CD4-positive, CD25-positive, alpha-beta regulatory T cell (primary cell): ENCODE measurements at regions not wholly inside any gene's neighbourhood (a gene's known extent, or its start where the extent isn't known, plus 50 kb on each side); places are given as distances from the start of the nearest gene placed in this dataset.

Experiments
- ATAC-seq, 2 donors: fragments of 150-1000 bp; cut with Tn5 transposase; one replicate each; pipeline ENCODE4 v1.10.0; 2021; ENCODE audit warnings: low read depth in 2 of 2, moderate number of reproducible peaks in 2 of 2, moderate library complexity in 1 of 2
- DNase-seq, 3 donors: peaks; one replicate each; pipeline versions ENCODE4 v3.0.0 to v3.0.0-alpha.2; 2012 to 2022; ENCODE audit warnings: mixed read lengths in 1 of 3
- H3K27ac ChIP-seq: one replicate; pipeline ENCODE4 v1.7.0; 2013; ENCODE audit warnings: mild to moderate bottlenecking, low read length; ENCODE audit not compliant: insufficient read depth, poor library complexity, severe bottlenecking
- H3K27me3 ChIP-seq: one replicate; pipeline ENCODE4 v1.7.0; 2013; ENCODE audit warnings: low read length; ENCODE audit not compliant: control insufficient read depth, insufficient read depth
- H3K36me3 ChIP-seq: one replicate; pipeline ENCODE4 v1.7.0; 2013; ENCODE audit warnings: mild to moderate bottlenecking, low read length, moderate library complexity; ENCODE audit not compliant: control insufficient read depth, insufficient read depth
- H3K4me1 ChIP-seq: 2 replicates; pipeline ENCODE4 v1.7.0; 2013; ENCODE audit warnings: mild to moderate bottlenecking, low read length; ENCODE audit not compliant: insufficient read depth, control insufficient read depth, poor library complexity, severe bottlenecking
- H3K4me3 ChIP-seq: one replicate; pipeline ENCODE4 v1.7.0; 2013; ENCODE audit warnings: low read depth, mild to moderate bottlenecking, low read length, moderate library complexity
- H3K9me3 ChIP-seq, 2 experiments: 1 replicate in 1 of 2; 2 replicates in 1 of 2; pipeline ENCODE4 v1.7.0; 2013; ENCODE audit warnings: low read length in 2 of 2, mild to moderate bottlenecking in 1 of 2, moderate library complexity in 1 of 2; ENCODE audit not compliant: control insufficient read depth in 2 of 2
- H3K27ac Mint-ChIP-seq, 3 donors: one replicate each; pipeline ENCODE4 v1.8.0; 2020 to 2022; ENCODE audit warnings: mild to moderate bottlenecking in 3 of 3, mixed read lengths in 3 of 3, moderate library complexity in 2 of 3
- H3K27me3 Mint-ChIP-seq: one replicate; pipeline ENCODE4 v1.8.0; 2022; ENCODE audit warnings: mild to moderate bottlenecking, mixed read lengths
- H3K36me3 Mint-ChIP-seq: one replicate; pipeline ENCODE4 v1.8.0; 2020; ENCODE audit warnings: mixed read lengths
- H3K4me1 Mint-ChIP-seq, 4 donors: one replicate each; pipeline ENCODE4 v1.8.0; 2020 to 2022; ENCODE audit warnings: mixed read lengths in 4 of 4, mild to moderate bottlenecking in 1 of 4
- H3K4me3 Mint-ChIP-seq, 4 donors: one replicate each; pipeline ENCODE4 v1.8.0; 2020 to 2022; ENCODE audit warnings: mild to moderate bottlenecking in 4 of 4, mixed read lengths in 4 of 4, moderate library complexity in 3 of 4
- H3K9me3 Mint-ChIP-seq, 7 donors: one replicate each; pipeline ENCODE4 v1.8.0; 2020 to 2022; ENCODE audit warnings: mixed read lengths in 7 of 7, mild to moderate bottlenecking in 3 of 7, moderate library complexity in 2 of 7

DNA sequence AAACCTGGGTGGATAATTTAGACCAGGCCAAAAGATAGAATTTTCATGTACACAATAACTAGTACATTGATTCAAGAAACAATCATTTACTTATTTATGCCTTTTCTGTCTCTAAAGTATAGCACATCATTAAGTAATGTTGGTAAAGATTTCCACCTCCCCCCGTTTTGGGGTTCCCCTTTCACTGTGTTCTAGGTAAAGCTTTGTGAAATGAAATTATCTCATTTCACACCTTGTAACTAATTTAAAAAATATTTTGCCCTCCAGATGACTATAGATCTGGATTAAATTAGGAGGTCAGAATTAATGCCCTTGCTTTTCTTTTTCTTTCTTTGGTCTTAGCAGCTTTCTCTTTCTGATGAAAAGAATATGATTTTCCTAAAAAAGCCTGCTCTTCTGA lies 328.5 kb upstream of the TBC1D5 start:
- Mint-ChIP-seq H3K27me3 (peaks cover 7% of the 10 kb centered on the region), H3K36me3 (no peaks in the 10 kb centered on the region), H3K27ac (no peak overlapping the region), H3K9me3 (no peaks in the 10 kb centered on the region), H3K4me3 (no peak overlapping the region), H3K4me1 (no peaks in the 10 kb centered on the region)
- Histone ChIP-seq H3K4me3 (no peak overlapping the region), H3K9me3 (no peaks in the 10 kb centered on the region), H3K27me3 (no peaks in the 10 kb centered on the region), H3K4me1 (no peaks in the 10 kb centered on the region), H3K27ac (no peak overlapping the region), H3K36me3 (no peaks in the 10 kb centered on the region)
- ATAC-seq: no peak
- DNase-seq: no peak

- H3K27me3 ChIP-seq: no peaks in the 10 kb centered on the region
- no peaks in the 10 kb centered on the region for H3K36me3 ChIP-seq
- Mint-ChIP-seq H3K36me3 (no peaks in the 10 kb centered on the region), H3K27me3 (peaks cover 7% of the 10 kb centered on the region), H3K27ac (no peak overlapping the region), H3K9me3 (no peaks in the 10 kb centered on the region), H3K4me1 (no peaks in the 10 kb centered on the region), H3K4me3 (no peak overlapping the region)
- H3K9me3 ChIP-seq: no peaks in the 10 kb centered on the region
- DNase-seq (no peak), ATAC-seq (no peak)
- no peak overlapping the region for H3K4me3 ChIP-seq
- no peak overlapping the region for H3K27ac ChIP-seq
- no peaks in the 10 kb centered on the region for H3K4me1 ChIP-seq
Measured at GRCh38 chr3:18070231-18070630, 327.8 kb upstream of the TBC1D5 start.

DNA sequence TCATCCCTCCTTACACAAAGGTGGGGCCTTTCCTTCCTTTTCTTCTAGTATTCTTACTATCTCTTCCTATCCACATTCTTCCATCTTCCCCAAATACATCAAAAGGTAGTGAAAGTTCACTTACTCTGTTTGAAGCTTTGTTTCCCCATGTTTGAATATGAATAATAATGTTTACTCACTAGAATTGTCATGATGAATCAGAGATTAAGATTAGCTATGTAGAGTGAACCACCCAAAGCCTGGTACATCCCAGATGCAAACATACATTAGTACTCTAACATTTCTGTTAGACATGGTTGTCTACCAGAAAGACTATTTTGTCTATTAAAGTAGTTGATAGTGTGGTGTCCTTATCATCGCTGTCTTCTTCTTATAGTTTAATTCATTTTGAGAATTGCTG lies 327.1 kb upstream of the TBC1D5 start:
- no peaks in the 10 kb centered on the region for H3K36me3 Mint-ChIP-seq
- H3K4me3 Mint-ChIP-seq: no peak overlapping the region
- Histone ChIP-seq H3K27me3 (no peaks in the 10 kb centered on the region), H3K4me1 (no peaks in the 10 kb centered on the region), H3K36me3 (no peaks in the 10 kb centered on the region), H3K4me3 (no peak overlapping the region), H3K9me3 (no peaks in the 10 kb centered on the region), H3K27ac (no peak overlapping the region)
- no peak overlapping the region for H3K27ac Mint-ChIP-seq
- no peaks in the 10 kb centered on the region for H3K4me1 Mint-ChIP-seq
- DNase-seq (no peak), ATAC-seq (no peak)
- H3K9me3 Mint-ChIP-seq: no peaks in the 10 kb centered on the region
- H3K27me3 Mint-ChIP-seq: peaks cover 7% of the 10 kb centered on the region

- no peaks in the 10 kb centered on the region for H3K9me3 ChIP-seq
- DNase-seq: no peak
- Mint-ChIP-seq H3K27ac (no peak overlapping the region), H3K9me3 (peaks cover 0 to 3% (median 0%) of the 10 kb centered on the region in 7 donors), H3K27me3 (peaks cover 6% of the 10 kb centered on the region), H3K4me3 (no peak overlapping the region), H3K36me3 (no peaks in the 10 kb centered on the region), H3K4me1 (no peaks in the 10 kb centered on the region)
- H3K4me3 ChIP-seq: no peak overlapping the region
- no peaks in the 10 kb centered on the region for H3K36me3 ChIP-seq
- no peak overlapping the region for H3K27ac ChIP-seq
- H3K4me1 ChIP-seq: no peaks in the 10 kb centered on the region
- no peak for ATAC-seq
- H3K27me3 ChIP-seq: no peaks in the 10 kb centered on the region
Measured at GRCh38 chr3:18066899-18067582, 324.6 kb upstream of the TBC1D5 start.

GRCh38 chr3:18064586-18064985 lies 322.2 kb upstream of the TBC1D5 start:
- Histone ChIP-seq H3K27me3 (peaks cover 2% of the 10 kb centered on the region), H3K4me1 (no peaks in the 10 kb centered on the region), H3K27ac (no peak overlapping the region), H3K36me3 (no peaks in the 10 kb centered on the region), H3K9me3 (no peaks in the 10 kb centered on the region), H3K4me3 (no peak overlapping the region)
- ATAC-seq (no peak), DNase-seq (no peak)
- peaks cover 0 to 3% (median 0%) of the 10 kb centered on the region in 7 donors for H3K9me3 Mint-ChIP-seq
- no peak overlapping the region for H3K4me3 Mint-ChIP-seq
- no peaks in the 10 kb centered on the region for H3K36me3 Mint-ChIP-seq
- H3K27me3 Mint-ChIP-seq: peaks cover 6% of the 10 kb centered on the region
- no peak overlapping the region for H3K27ac Mint-ChIP-seq
- H3K4me1 Mint-ChIP-seq: no peaks in the 10 kb centered on the region

DNA sequence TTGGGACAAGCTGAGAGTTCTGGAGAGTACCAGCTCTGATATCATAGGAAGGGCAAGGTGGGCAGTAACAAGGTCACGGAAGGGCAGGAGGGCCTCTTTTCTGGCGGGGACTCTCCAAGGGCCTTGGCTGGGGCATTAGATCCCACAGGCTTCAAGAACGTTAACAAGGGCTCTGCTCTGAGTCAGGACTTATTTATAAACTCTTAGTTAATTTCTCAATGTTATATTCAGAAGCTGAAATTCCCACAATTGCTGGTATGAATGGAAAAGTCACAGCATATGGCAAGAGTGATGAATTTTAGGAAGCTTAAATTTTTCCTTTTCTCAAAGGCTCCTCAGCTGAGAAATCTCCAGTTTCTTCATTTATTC lies 320.2 kb upstream of the TBC1D5 start:
- H3K36me3 ChIP-seq: no peaks in the 10 kb centered on the region
- H3K4me3 Mint-ChIP-seq: no peak overlapping the region
- no peak overlapping the region for H3K27ac Mint-ChIP-seq
- no peaks in the 10 kb centered on the region for H3K4me1 Mint-ChIP-seq
- H3K9me3 Mint-ChIP-seq: peaks cover 0 to 3% (median 0%) of the 10 kb centered on the region in 7 donors
- H3K4me1 ChIP-seq: no peaks in the 10 kb centered on the region
- H3K27ac ChIP-seq: no peak overlapping the region
- ATAC-seq (no peak), DNase-seq (no peak)
- H3K27me3 ChIP-seq: peaks cover 2% of the 10 kb centered on the region
- H3K9me3 ChIP-seq: no peaks in the 10 kb centered on the region
- no peak overlapping the region for H3K4me3 ChIP-seq
- no peaks in the 10 kb centered on the region for H3K36me3 Mint-ChIP-seq
- peaks cover 6% of the 10 kb centered on the region for H3K27me3 Mint-ChIP-seq

DNA sequence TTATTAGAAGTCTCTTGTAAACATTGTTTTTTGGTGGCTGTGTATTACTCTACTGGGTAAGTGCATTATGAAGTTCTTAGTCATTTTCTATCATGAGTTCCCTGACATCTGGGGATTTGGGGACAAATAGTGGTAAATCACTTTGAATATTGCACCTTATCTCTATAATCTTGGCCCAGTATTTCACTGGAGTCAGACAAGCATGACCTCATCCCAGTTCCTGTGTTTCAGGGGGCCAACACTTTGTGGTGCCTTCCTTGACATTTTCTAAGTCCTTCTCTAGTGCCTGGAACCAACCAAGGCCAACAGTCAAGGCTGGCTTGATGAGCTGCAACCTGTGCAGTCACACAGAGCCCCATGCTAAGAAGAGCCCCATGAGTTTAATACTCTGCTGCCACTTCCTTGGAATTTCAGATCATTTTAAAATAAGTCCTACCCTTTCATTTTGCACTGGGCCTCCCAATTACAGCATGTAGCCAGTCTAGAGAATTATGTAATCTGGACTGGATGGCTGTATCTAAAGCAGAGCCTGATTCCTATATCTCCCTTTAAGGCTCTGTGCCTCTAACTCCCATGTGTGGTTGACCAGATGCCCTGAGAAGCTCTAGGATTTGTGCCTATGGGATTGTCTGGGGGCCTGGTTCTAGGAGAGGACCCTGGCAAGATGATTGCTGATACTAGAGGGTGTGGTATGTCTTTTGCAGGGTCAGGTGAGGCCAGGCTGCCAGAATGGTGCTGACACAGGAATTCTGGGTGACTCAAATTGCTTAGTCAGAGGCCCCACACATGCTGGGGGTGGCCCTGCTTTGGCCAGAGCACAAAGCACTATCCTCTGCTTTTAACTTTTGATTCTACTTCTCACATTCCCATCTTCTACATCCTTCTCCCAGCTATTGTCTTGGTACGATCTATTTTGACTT lies 319.6 kb upstream of the TBC1D5 start:
- Histone ChIP-seq H3K27me3 (peaks cover 2% of the 10 kb centered on the region), H3K36me3 (no peaks in the 10 kb centered on the region), H3K27ac (no peak overlapping the region), H3K4me3 (no peak overlapping the region), H3K4me1 (no peaks in the 10 kb centered on the region), H3K9me3 (no peaks in the 10 kb centered on the region)
- Mint-ChIP-seq H3K27me3 (peaks cover 7% of the 10 kb centered on the region), H3K4me1 (no peaks in the 10 kb centered on the region), H3K27ac (no peak overlapping the region), H3K4me3 (no peak overlapping the region), H3K36me3 (no peaks in the 10 kb centered on the region), H3K9me3 (peaks cover 0 to 3% (median 0%) of the 10 kb centered on the region in 7 donors)
- ATAC-seq (no peak), DNase-seq (no peak)

- ATAC-seq: no peak
- DNase-seq: no peak
- H3K27me3 Mint-ChIP-seq: peaks cover 9% of the 10 kb centered on the region
- peaks cover 0 to 12% (median 4%) of the 10 kb centered on the region in 7 donors for H3K9me3 Mint-ChIP-seq
- no peak overlapping the region for H3K27ac Mint-ChIP-seq
- H3K4me3 ChIP-seq: no peak overlapping the region
- H3K36me3 Mint-ChIP-seq: no peaks in the 10 kb centered on the region
- H3K36me3 ChIP-seq: no peaks in the 10 kb centered on the region
- no peak overlapping the region for H3K27ac ChIP-seq
- no peaks in the 10 kb centered on the region for H3K9me3 ChIP-seq
- H3K4me3 Mint-ChIP-seq: no peak overlapping the region
- H3K27me3 ChIP-seq: peaks cover 2% of the 10 kb centered on the region
- no peaks in the 10 kb centered on the region for H3K4me1 Mint-ChIP-seq
- no peaks in the 10 kb centered on the region for H3K4me1 ChIP-seq
Measured at GRCh38 chr3:18058666-18059065, 316.2 kb upstream of the TBC1D5 start.
